ES-I3 (cell line): ENCODE measurements at regions not wholly inside any gene's neighbourhood (a gene's known extent, or its start where the extent isn't known, plus 50 kb on each side); places are given as distances from the start of the nearest gene placed in this dataset.

Source experiments
- H3K36me3 ChIP-seq: 2 replicates; pipeline ENCODE4 v1.6.1; 2013; ENCODE audit warnings: mild to moderate bottlenecking, low read length, control low read depth, moderate library complexity; ENCODE audit not compliant: insufficient read depth
- H3K4me1 ChIP-seq: 2 replicates; pipeline ENCODE4 v1.6.1; 2013; ENCODE audit warnings: mild to moderate bottlenecking, control low read depth, low read length; ENCODE audit not compliant: insufficient read depth
- H3K9ac ChIP-seq: 2 replicates; pipeline ENCODE4 v1.6.1; 2013; ENCODE audit warnings: low read depth, mild to moderate bottlenecking, low read length, moderate library complexity
- H3K9me3 ChIP-seq: 2 replicates; pipeline ENCODE4 v1.6.1; 2013; ENCODE audit warnings: mild to moderate bottlenecking, low read length, moderate library complexity; ENCODE audit not compliant: control insufficient read depth, insufficient read depth

DNA sequence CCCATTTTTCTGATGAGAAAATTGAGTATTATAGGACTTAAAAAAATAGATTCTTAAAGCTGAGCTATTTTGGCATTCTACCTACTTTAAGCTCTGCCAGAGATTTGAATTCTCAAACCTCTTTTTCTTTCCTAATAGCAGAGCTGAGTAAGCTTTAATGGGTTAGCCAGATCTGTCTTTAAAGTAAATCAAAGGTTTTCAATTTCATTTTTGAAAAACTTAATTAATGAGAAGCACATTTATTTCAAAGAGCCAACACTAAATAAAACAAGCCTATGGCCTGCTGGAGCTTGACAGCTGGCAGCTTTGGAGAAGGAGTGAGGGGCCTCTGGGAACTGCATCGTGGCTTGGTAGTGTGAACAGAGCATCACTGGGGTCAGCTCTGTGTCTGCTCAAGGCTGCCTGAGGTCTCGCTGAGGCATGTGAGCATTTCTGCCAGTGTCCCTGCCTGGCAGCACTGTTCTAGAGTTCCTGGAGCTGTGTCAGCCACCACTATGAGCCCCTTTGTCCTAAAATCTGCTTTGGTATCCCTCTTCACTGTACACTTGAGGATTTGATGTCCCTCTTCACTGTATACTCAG lies 50.4 kb upstream of the PRSS23 start:
- Histone ChIP-seq H3K9ac (no peak overlapping the region), H3K36me3 (no peaks in the 10 kb centered on the region), H3K4me1 (peaks cover 6% of the 10 kb centered on the region), H3K9me3 (no peaks in the 10 kb centered on the region)

DNA sequence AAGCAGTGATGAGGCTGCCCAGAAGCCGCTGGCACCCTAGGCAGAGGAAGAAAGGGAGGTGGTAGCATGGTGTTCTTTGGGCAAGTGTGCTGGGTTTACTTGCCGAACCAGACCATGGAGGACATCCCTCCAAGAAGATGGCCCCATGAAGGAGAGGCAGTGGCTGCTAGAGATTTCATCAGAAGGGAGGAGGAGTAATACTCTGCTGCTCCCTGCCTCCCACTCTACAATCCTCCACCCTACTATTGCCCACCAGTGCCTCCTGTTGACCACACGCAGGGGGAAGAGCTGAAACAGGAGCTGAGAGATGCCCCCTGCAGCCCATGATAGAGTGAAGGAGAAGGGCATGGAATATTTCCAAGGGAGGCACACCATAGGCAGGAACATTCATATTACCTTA lies 51.0 kb upstream of the PRSS23 start:
- peaks cover 6% of the 10 kb centered on the region for H3K4me1 ChIP-seq
- H3K9ac ChIP-seq = no peak overlapping the region
- no peaks in the 10 kb centered on the region for H3K9me3 ChIP-seq
- no peaks in the 10 kb centered on the region for H3K36me3 ChIP-seq

DNA sequence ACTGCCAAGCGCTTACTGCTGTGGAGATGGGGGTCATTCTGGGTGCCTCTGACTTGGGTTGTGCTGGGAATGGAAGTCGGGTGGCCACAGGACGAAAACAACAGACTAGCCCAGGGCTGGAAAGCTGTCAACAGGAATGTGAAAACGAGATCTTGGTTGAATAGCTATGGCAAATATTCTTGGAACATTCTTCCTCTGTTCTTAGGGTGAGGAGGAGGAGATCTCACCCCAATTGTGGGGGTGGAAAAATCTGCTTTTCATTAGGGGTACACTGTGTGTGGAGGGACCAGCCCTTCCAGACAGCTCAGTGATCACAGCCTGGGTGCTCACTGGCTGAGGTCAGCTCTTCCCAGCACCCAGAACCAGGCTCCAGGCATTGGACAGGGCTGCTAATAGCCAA lies 52.0 kb upstream of the PRSS23 start:
- H3K4me1 ChIP-seq = peaks cover 6% of the 10 kb centered on the region
- no peaks in the 10 kb centered on the region for H3K9me3 ChIP-seq
- no peaks in the 10 kb centered on the region for H3K36me3 ChIP-seq
- H3K9ac ChIP-seq = no peak overlapping the region

DNA sequence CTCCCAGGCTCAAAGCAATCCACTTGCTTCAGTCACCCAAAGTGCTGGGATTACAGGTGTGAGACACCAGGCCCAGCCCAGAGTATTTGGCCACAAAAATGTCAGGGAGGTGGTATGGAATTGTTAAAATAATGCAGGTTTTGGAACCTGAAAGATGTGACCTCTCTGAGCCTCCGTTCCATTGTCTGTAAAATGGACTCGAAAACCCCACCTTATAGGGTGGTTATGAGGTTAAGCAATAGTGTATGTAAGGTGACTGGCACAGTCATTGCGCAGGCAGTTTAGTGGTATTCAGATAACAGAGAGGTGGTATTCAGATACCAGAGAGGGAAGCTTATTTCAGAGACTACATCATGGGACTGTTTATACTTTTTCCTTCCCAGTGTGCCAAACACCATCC lies 52.5 kb upstream of the PRSS23 start:
- Histone ChIP-seq H3K9me3 (no peaks in the 10 kb centered on the region), H3K36me3 (no peaks in the 10 kb centered on the region), H3K4me1 (peaks cover 6% of the 10 kb centered on the region), H3K9ac (no peak overlapping the region)

DNA sequence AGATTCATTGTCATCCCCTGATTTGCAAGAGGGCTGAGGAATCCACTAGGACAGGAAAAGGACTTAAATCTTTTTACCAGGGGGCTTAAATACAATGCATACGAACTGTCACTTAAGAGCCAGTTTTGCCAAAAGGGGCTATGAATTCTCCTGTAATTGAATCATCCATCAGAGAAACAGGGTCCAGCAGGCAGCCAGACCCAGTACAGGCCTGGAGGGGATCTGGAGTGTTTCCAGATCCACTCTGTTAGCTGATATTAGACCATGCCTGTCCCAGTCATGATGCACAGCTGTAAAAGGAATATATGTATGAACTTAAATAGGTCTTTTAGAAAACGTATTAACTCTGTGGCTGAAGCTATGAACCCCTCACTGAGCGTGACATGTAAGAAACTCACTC lies 53.8 kb upstream of the PRSS23 start:
- H3K36me3 ChIP-seq = no peaks in the 10 kb centered on the region
- no peak overlapping the region for H3K9ac ChIP-seq
- no peaks in the 10 kb centered on the region for H3K9me3 ChIP-seq
- peaks cover 13% of the 10 kb centered on the region for H3K4me1 ChIP-seq

GRCh38 chr11:86745571-86745970 lies 54.8 kb upstream of the PRSS23 start:
- Histone ChIP-seq H3K36me3 (no peaks in the 10 kb centered on the region), H3K9me3 (no peaks in the 10 kb centered on the region), H3K4me1 (peaks cover 21% of the 10 kb centered on the region), H3K9ac (no peak overlapping the region)

DNA sequence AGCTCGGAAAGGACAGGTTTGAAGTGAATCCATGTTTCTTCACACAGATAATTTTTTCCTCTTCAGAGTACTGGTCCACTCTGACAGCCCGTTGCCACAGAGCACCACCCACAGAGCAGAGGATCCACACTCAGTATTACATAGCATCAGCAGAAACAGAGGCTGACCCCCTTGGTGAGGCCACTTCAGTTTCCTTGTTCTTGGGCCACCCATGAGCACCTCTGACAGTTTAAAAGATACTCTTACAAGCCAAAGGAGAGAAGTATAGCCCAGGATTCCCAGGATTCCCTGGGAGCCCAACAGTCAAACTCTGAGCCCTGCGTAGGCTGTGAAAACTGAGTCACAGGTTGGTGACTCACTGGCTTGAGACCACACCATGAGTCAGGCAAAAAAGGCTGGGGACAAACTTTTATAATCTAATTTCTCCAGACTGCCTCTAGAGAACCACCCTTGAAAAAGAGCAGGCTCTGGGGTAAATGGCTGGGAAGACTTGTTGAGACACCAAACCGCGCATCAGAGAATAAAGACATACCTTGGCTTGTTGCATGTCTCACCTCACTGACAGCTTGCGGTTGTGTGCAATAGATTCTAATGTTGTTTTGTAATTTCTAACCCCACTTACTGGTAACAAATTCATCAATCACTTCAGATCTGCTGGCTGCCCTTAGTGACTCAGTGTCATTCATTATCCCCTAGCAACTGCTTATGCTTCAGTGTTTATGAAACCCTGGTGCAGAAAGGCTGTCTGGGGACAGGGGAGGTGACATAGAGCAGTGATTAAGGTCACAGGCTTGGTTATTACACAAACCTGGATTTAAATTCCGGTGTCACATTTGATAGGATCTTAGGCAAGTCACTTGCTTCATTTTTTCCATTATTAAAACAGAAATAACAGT lies 56.9 kb upstream of the PRSS23 start:
- no peaks in the 10 kb centered on the region for H3K9me3 ChIP-seq
- H3K36me3 ChIP-seq = no peaks in the 10 kb centered on the region
- peaks cover 28% of the 10 kb centered on the region for H3K4me1 ChIP-seq
- H3K9ac ChIP-seq = no peak overlapping the region

GRCh38 chr11:86741839-86742805 lies 58.2 kb upstream of the PRSS23 start:
- Histone ChIP-seq H3K4me1 (peaks cover 28% of the 10 kb centered on the region), H3K36me3 (no peaks in the 10 kb centered on the region), H3K9ac (no peak overlapping the region), H3K9me3 (no peaks in the 10 kb centered on the region)

- Histone ChIP-seq H3K9me3 (no peaks in the 10 kb centered on the region), H3K36me3 (no peaks in the 10 kb centered on the region), H3K9ac (no peak overlapping the region), H3K4me1 (peaks cover 24% of the 10 kb centered on the region)
Measured at GRCh38 chr11:86741484-86741835, 58.9 kb upstream of the PRSS23 start.

GRCh38 chr11:86740628-86741483 lies 59.5 kb upstream of the PRSS23 start:
- H3K9ac ChIP-seq = 0 out of 2 replicates have a peak overlapping the region, but pooled peaks have one; percentile 6
- no peaks in the 10 kb centered on the region for H3K36me3 ChIP-seq
- peaks cover 24% of the 10 kb centered on the region for H3K4me1 ChIP-seq

DNA sequence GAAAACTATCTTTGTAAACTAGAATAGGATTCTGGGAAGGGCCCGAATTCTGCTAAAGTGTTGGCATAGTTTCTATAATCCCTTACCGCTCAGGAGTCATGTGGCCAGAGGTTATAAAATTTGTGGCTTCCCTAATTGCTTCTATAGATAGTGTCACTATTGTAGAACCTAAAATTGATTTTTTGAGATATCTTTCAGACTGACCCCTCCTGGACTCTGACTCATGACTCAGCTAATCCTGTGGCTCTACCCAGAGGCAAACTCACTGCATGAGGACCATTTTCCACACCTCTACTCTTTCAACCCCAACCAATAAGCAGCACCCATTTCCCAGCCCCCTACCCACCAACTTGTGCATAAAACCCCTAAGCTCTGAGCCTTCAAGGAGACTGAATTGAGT lies 61.8 kb upstream of the PRSS23 start:
- no peaks in the 10 kb centered on the region for H3K9me3 ChIP-seq
- H3K36me3 ChIP-seq = no peaks in the 10 kb centered on the region
- H3K9ac ChIP-seq = no peak overlapping the region
- peaks cover 28% of the 10 kb centered on the region for H3K4me1 ChIP-seq

More at GRCh38 chr11:86740628-86741483, 59.5 kb upstream of the PRSS23 start:
- H3K9me3 ChIP-seq = no peaks in the 10 kb centered on the region

- Histone ChIP-seq H3K9ac (no peak overlapping the region), H3K36me3 (no peaks in the 10 kb centered on the region), H3K9me3 (no peaks in the 10 kb centered on the region), H3K4me1 (peaks cover 28% of the 10 kb centered on the region)
Measured at GRCh38 chr11:86737737-86738136, 62.6 kb upstream of the PRSS23 start.

GRCh38 chr11:86737230-86737629 lies 63.1 kb upstream of the PRSS23 start:
- Histone ChIP-seq H3K4me1 (peaks cover 28% of the 10 kb centered on the region), H3K9me3 (no peaks in the 10 kb centered on the region), H3K9ac (no peak overlapping the region), H3K36me3 (no peaks in the 10 kb centered on the region)
